ENCODE measurements at regions not wholly inside any gene's neighbourhood (a gene's known extent, or its start where the extent isn't known, plus 50 kb on each side); places are given as distances from the start of the nearest gene placed in this dataset.

- DNase-seq (ENCODE audit: low spot score) = no peak
- in situ Hi-C loops (cut with MboI; ENCODE audit: low pct_unique_long_range_greater_than_20kb, low sequenced_read_pairs, unreplicated experiment) = no loop called here
- no peak for TF ChIP-seq CTCF (IDR thresholded peaks at IDR 0.05; ENCODE audit: extremely low read depth, insufficient read depth, missing control alignments)
These were observed 135.9 kb upstream of the FOXN2 start for GRCh38 chr2:48178611-48179010.

- in situ Hi-C loops (cut with MboI; ENCODE audit: low pct_unique_long_range_greater_than_20kb, low sequenced_read_pairs, unreplicated experiment) = no loop called here
- no peak for TF ChIP-seq CTCF (IDR thresholded peaks at IDR 0.05; ENCODE audit: extremely low read depth, insufficient read depth, missing control alignments)
- DNase-seq (ENCODE audit: low spot score) = no peak
These were observed 133.9 kb upstream of the FOXN2 start for GRCh38 chr2:48180557-48180956.

GRCh38 chr2:48183276-48183675 is 131.2 kb upstream of the FOXN2 start:
- DNase-seq (ENCODE audit: low spot score) = no peak
- in situ Hi-C loops (cut with MboI; ENCODE audit: low pct_unique_long_range_greater_than_20kb, low sequenced_read_pairs, unreplicated experiment) = no loop called here
- TF ChIP-seq CTCF (IDR thresholded peaks at IDR 0.05; ENCODE audit: extremely low read depth, insufficient read depth, missing control alignments) = no peak

GRCh38 chr2:48183991-48184390 is 130.5 kb upstream of the FOXN2 start:
- in situ Hi-C loops (cut with MboI; ENCODE audit: low pct_unique_long_range_greater_than_20kb, low sequenced_read_pairs, unreplicated experiment) = no loop called here
- no peak for TF ChIP-seq CTCF (IDR thresholded peaks at IDR 0.05; ENCODE audit: extremely low read depth, insufficient read depth, missing control alignments)
- DNase-seq (ENCODE audit: low spot score) = no peak

- DNase-seq (ENCODE audit: low spot score) = no peak
- in situ Hi-C loops (cut with MboI; ENCODE audit: low pct_unique_long_range_greater_than_20kb, low sequenced_read_pairs, unreplicated experiment) = no loop called here
These were observed 127.0 kb upstream of the FOXN2 start for GRCh38 chr2:48187503-48187902.

GRCh38 chr2:48189552-48190228 is 124.8 kb upstream of the FOXN2 start:
- in situ Hi-C loops (cut with MboI; ENCODE audit: low pct_unique_long_range_greater_than_20kb, low sequenced_read_pairs, unreplicated experiment) = no loop called here
- no peak for TF ChIP-seq CTCF (IDR thresholded peaks at IDR 0.05; ENCODE audit: extremely low read depth, insufficient read depth, missing control alignments)
- no peak for DNase-seq (ENCODE audit: low spot score)

More at GRCh38 chr2:48187503-48187902, 127.0 kb upstream of the FOXN2 start:
- TF ChIP-seq CTCF (IDR thresholded peaks at IDR 0.05; ENCODE audit: extremely low read depth, insufficient read depth, missing control alignments) = no peak
